ENCODE measurements at regions not wholly inside any gene's neighbourhood (a gene's known extent, or its start where the extent isn't known, plus 50 kb on each side); places are given as distances from the start of the nearest gene placed in this dataset.

GRCh38 chr4:106707776-106708463, 328.2 kb downstream of the DKK2 start:
- H3K4me3 ChIP-seq (ENCODE audit: low read length), result no peak overlapping the region

GRCh38 chr4:106704253-106704870, 331.8 kb downstream of the DKK2 start:
- no peaks in the 10 kb centered on the region for H3K36me3 ChIP-seq (ENCODE audit: control insufficient read depth, insufficient read depth, low read length, severe bottlenecking)
- H3K9ac ChIP-seq (ENCODE audit: low read length), result no peak overlapping the region
- H3K9me3 ChIP-seq (ENCODE audit: control insufficient read depth, low read length), result no peaks in the 10 kb centered on the region
- no peak for DNase-seq (ENCODE audit: low read depth)
- no peak overlapping the region for H3K4me3 ChIP-seq (ENCODE audit: low read length)
- H3K27me3 ChIP-seq (replicated peaks; ENCODE audit: control insufficient read depth, insufficient read depth, low read length), result no peaks in the 10 kb centered on the region
- H3K4me1 ChIP-seq (ENCODE audit: control insufficient read depth, insufficient read depth, low read length), result no peaks in the 10 kb centered on the region

More at GRCh38 chr4:106707776-106708463, 328.2 kb downstream of the DKK2 start:
- peak; percentile 57 for DNase-seq (ENCODE audit: low read depth)
- H3K36me3 ChIP-seq (ENCODE audit: control insufficient read depth, insufficient read depth, low read length, severe bottlenecking), result no peaks in the 10 kb centered on the region
- H3K9ac ChIP-seq (ENCODE audit: low read length), result no peak overlapping the region
- no peaks in the 10 kb centered on the region for H3K4me1 ChIP-seq (ENCODE audit: control insufficient read depth, insufficient read depth, low read length)
- no peaks in the 10 kb centered on the region for H3K27me3 ChIP-seq (replicated peaks; ENCODE audit: control insufficient read depth, insufficient read depth, low read length)
- H3K9me3 ChIP-seq (ENCODE audit: control insufficient read depth, low read length), result no peaks in the 10 kb centered on the region

GRCh38 chr4:106700321-106700720, 331.7 kb upstream of the GIMD1 start:
- no peak overlapping the region for H3K4me3 ChIP-seq (ENCODE audit: low read length)
- H3K36me3 ChIP-seq (ENCODE audit: control insufficient read depth, insufficient read depth, low read length, severe bottlenecking), result no peaks in the 10 kb centered on the region
- H3K4me1 ChIP-seq (ENCODE audit: control insufficient read depth, insufficient read depth, low read length), result no peaks in the 10 kb centered on the region
- peak; percentile 25 for DNase-seq (ENCODE audit: low read depth)
- H3K27me3 ChIP-seq (replicated peaks; ENCODE audit: control insufficient read depth, insufficient read depth, low read length), result no peaks in the 10 kb centered on the region
- H3K9ac ChIP-seq (ENCODE audit: low read length), result no peak overlapping the region
- H3K9me3 ChIP-seq (ENCODE audit: control insufficient read depth, low read length), result no peaks in the 10 kb centered on the region

GRCh38 chr4:106698621-106699195, 330.1 kb upstream of the GIMD1 start:
- no peak overlapping the region for H3K4me3 ChIP-seq (ENCODE audit: low read length)
- no peak overlapping the region for H3K9ac ChIP-seq (ENCODE audit: low read length)
- no peaks in the 10 kb centered on the region for H3K9me3 ChIP-seq (ENCODE audit: control insufficient read depth, low read length)
- no peak for DNase-seq (ENCODE audit: low read depth)
- H3K36me3 ChIP-seq (ENCODE audit: control insufficient read depth, insufficient read depth, low read length, severe bottlenecking), result no peaks in the 10 kb centered on the region
- H3K27me3 ChIP-seq (replicated peaks; ENCODE audit: control insufficient read depth, insufficient read depth, low read length), result no peaks in the 10 kb centered on the region
- H3K4me1 ChIP-seq (ENCODE audit: control insufficient read depth, insufficient read depth, low read length), result no peaks in the 10 kb centered on the region

GRCh38 chr4:106695501-106696262, 327.1 kb upstream of the GIMD1 start:
- H3K4me3 ChIP-seq (ENCODE audit: low read length), result no peak overlapping the region

GRCh38 chr4:106694232-106694631, 325.7 kb upstream of the GIMD1 start:
- no peaks in the 10 kb centered on the region for H3K9me3 ChIP-seq (ENCODE audit: control insufficient read depth, low read length)

More at GRCh38 chr4:106695501-106696262, 327.1 kb upstream of the GIMD1 start:
- Histone ChIP-seq H3K4me1 (ENCODE audit: control insufficient read depth, insufficient read depth, low read length) (no peaks in the 10 kb centered on the region), H3K9me3 (ENCODE audit: control insufficient read depth, low read length) (no peaks in the 10 kb centered on the region), H3K27me3 (replicated peaks; ENCODE audit: control insufficient read depth, insufficient read depth, low read length) (no peaks in the 10 kb centered on the region), H3K36me3 (ENCODE audit: control insufficient read depth, insufficient read depth, low read length, severe bottlenecking) (no peaks in the 10 kb centered on the region), H3K9ac (ENCODE audit: low read length) (no peak overlapping the region)
- peak; percentile 77 for DNase-seq (ENCODE audit: low read depth)

GRCh38 chr4:106691749-106692148, 323.2 kb upstream of the GIMD1 start:
- no peaks in the 10 kb centered on the region for H3K27me3 ChIP-seq (replicated peaks; ENCODE audit: control insufficient read depth, insufficient read depth, low read length)
- no peaks in the 10 kb centered on the region for H3K9me3 ChIP-seq (ENCODE audit: control insufficient read depth, low read length)
- H3K4me3 ChIP-seq (ENCODE audit: low read length), result no peak overlapping the region
- H3K36me3 ChIP-seq (ENCODE audit: control insufficient read depth, insufficient read depth, low read length, severe bottlenecking), result no peaks in the 10 kb centered on the region
- H3K4me1 ChIP-seq (ENCODE audit: control insufficient read depth, insufficient read depth, low read length), result no peaks in the 10 kb centered on the region
- DNase-seq (ENCODE audit: low read depth), result peak; percentile 45
- H3K9ac ChIP-seq (ENCODE audit: low read length), result no peak overlapping the region

More at GRCh38 chr4:106694232-106694631, 325.7 kb upstream of the GIMD1 start:
- no peak for DNase-seq (ENCODE audit: low read depth)
- Histone ChIP-seq H3K9ac (ENCODE audit: low read length) (no peak overlapping the region), H3K36me3 (ENCODE audit: control insufficient read depth, insufficient read depth, low read length, severe bottlenecking) (no peaks in the 10 kb centered on the region), H3K4me3 (ENCODE audit: low read length) (no peak overlapping the region), H3K4me1 (ENCODE audit: control insufficient read depth, insufficient read depth, low read length) (no peaks in the 10 kb centered on the region), H3K27me3 (replicated peaks; ENCODE audit: control insufficient read depth, insufficient read depth, low read length) (no peaks in the 10 kb centered on the region)

GRCh38 chr4:106690487-106690886, 321.9 kb upstream of the GIMD1 start:
- H3K9me3 ChIP-seq (ENCODE audit: control insufficient read depth, low read length), result no peaks in the 10 kb centered on the region
- H3K27me3 ChIP-seq (replicated peaks; ENCODE audit: control insufficient read depth, insufficient read depth, low read length), result no peaks in the 10 kb centered on the region
- H3K4me1 ChIP-seq (ENCODE audit: control insufficient read depth, insufficient read depth, low read length), result no peaks in the 10 kb centered on the region
- no peak overlapping the region for H3K9ac ChIP-seq (ENCODE audit: low read length)
- DNase-seq (ENCODE audit: low read depth), result peak; percentile 41
- H3K36me3 ChIP-seq (ENCODE audit: control insufficient read depth, insufficient read depth, low read length, severe bottlenecking), result no peaks in the 10 kb centered on the region
- no peak overlapping the region for H3K4me3 ChIP-seq (ENCODE audit: low read length)

GRCh38 chr4:106687026-106687425, 318.4 kb upstream of the GIMD1 start:
- Histone ChIP-seq H3K36me3 (ENCODE audit: control insufficient read depth, insufficient read depth, low read length, severe bottlenecking) (no peaks in the 10 kb centered on the region), H3K27me3 (replicated peaks; ENCODE audit: control insufficient read depth, insufficient read depth, low read length) (no peaks in the 10 kb centered on the region), H3K9me3 (ENCODE audit: control insufficient read depth, low read length) (no peaks in the 10 kb centered on the region), H3K4me1 (ENCODE audit: control insufficient read depth, insufficient read depth, low read length) (no peaks in the 10 kb centered on the region), H3K9ac (ENCODE audit: low read length) (no peak overlapping the region), H3K4me3 (ENCODE audit: low read length) (no peak overlapping the region)
- DNase-seq (ENCODE audit: low read depth), result no peak

- Histone ChIP-seq H3K9me3 (ENCODE audit: control insufficient read depth, low read length) (no peaks in the 10 kb centered on the region), H3K9ac (ENCODE audit: low read length) (no peak overlapping the region), H3K36me3 (ENCODE audit: control insufficient read depth, insufficient read depth, low read length, severe bottlenecking) (no peaks in the 10 kb centered on the region), H3K4me1 (ENCODE audit: control insufficient read depth, insufficient read depth, low read length) (peaks cover 11% of the 10 kb centered on the region), H3K4me3 (ENCODE audit: low read length) (no peak overlapping the region), H3K27me3 (replicated peaks; ENCODE audit: control insufficient read depth, insufficient read depth, low read length) (no peaks in the 10 kb centered on the region)
- DNase-seq (ENCODE audit: low read depth), result no peak
Observed at GRCh38 chr4:106681381-106681921, 312.9 kb upstream of the GIMD1 start.

- DNase-seq (ENCODE audit: low read depth), result no peak
- Histone ChIP-seq H3K4me1 (ENCODE audit: control insufficient read depth, insufficient read depth, low read length) (peaks cover 17% of the 10 kb centered on the region), H3K36me3 (ENCODE audit: control insufficient read depth, insufficient read depth, low read length, severe bottlenecking) (no peaks in the 10 kb centered on the region), H3K9me3 (ENCODE audit: control insufficient read depth, low read length) (no peaks in the 10 kb centered on the region), H3K4me3 (ENCODE audit: low read length) (no peak overlapping the region), H3K27me3 (replicated peaks; ENCODE audit: control insufficient read depth, insufficient read depth, low read length) (no peaks in the 10 kb centered on the region), H3K9ac (ENCODE audit: low read length) (no peak overlapping the region)
Observed at GRCh38 chr4:106679063-106679462, 310.5 kb upstream of the GIMD1 start.

Measured in adipocyte (in vitro differentiated cells).